C4-2B (cell line): ENCODE measurements at regions not wholly inside any gene's neighbourhood (a gene's known extent, or its start where the extent isn't known, plus 50 kb on each side); places are given as distances from the start of the nearest gene placed in this dataset.

Experiments used
- H3K27ac ChIP-seq: fragments of 450-650 bp; 2 replicates; pipeline ENCODE4 v1.5.1; 2017
- ZFX ChIP-seq: fragments of 450-650 bp; IDR thresholded peaks from 2 replicates; pipeline ENCODE4 v1.6.1; 2017
- TF ChIP-seq, protein P1 (sequence below): fragments of 450-650 bp; conservative IDR thresholded peaks from 2 replicates; pipeline ENCODE4 v1.5.1; 2017; ENCODE audit warnings: mild to moderate bottlenecking

DNA sequence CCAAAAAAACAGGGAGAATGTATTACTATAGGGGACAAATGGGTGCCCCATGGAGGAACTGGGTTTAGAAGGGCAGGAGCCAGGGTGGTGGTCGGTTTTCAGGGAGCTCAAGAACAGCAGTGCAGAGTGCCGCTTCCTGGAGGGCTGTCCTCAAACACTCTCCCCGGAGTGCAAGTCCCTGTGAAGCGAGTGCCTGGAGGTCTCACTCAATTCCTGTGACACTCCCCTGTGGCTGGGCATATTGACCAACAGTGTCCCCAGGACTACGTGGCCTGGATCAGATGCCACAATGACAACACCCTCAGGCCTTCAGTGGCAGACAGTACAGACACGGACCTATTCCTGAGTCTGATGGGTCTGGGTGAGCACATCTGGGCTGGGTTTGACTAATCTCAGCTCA, 412.1 kb upstream of the IRX2 start:
- no peak overlapping the region for H3K27ac ChIP-seq
- TF ChIP-seq, protein P1, sequence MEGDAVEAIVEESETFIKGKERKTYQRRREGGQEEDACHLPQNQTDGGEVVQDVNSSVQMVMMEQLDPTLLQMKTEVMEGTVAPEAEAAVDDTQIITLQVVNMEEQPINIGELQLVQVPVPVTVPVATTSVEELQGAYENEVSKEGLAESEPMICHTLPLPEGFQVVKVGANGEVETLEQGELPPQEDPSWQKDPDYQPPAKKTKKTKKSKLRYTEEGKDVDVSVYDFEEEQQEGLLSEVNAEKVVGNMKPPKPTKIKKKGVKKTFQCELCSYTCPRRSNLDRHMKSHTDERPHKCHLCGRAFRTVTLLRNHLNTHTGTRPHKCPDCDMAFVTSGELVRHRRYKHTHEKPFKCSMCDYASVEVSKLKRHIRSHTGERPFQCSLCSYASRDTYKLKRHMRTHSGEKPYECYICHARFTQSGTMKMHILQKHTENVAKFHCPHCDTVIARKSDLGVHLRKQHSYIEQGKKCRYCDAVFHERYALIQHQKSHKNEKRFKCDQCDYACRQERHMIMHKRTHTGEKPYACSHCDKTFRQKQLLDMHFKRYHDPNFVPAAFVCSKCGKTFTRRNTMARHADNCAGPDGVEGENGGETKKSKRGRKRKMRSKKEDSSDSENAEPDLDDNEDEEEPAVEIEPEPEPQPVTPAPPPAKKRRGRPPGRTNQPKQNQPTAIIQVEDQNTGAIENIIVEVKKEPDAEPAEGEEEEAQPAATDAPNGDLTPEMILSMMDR, result no peak
- TF ChIP-seq ZFX, result no peak

DNA sequence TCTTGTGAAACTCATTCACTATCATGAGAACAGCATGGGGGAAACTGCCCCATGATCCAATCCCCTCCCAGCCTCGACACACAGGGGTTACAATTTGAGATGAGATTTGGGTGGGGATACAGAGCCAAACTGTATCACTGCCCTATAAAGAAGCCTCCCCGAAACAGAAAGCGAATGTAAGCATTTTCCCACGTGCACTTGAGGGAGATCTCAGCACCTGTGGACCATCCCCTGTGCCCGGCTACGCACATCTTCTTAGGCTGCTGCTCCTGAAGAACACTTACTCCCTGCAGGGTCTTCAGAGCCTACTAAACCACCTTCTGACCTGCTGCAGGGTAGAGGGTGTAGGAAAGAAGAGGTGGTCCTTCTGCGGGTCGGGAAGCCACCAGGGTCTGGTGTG, 410.2 kb upstream of the IRX2 start:
- TF ChIP-seq ZFX, result no peak
- TF ChIP-seq, protein P1, result no peak

DNA sequence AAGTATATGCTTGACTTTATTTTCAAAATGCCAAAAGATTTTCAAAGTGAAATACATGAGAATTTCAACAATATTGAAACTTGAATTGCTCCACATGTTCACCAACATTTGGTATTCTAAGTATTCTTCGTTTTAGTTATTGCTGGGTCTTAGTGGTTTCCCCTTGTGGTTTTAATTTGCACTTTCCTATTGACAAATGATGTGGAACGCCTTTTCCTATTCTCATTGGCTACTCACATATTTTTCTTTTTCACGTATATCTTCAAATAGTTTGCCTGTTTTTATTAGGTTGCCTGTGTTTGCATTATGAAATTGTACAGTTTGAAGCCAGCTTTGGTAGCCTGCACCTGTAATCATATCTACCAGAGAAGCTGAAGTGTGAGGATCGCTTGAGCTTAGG, 405.7 kb upstream of the IRX2 start:
- TF ChIP-seq, protein P1, result no peak
- TF ChIP-seq ZFX, result no peak
- no peak overlapping the region for H3K27ac ChIP-seq

More for the DNA sequence above, 410.2 kb upstream of the IRX2 start:
- no peak overlapping the region for H3K27ac ChIP-seq

DNA sequence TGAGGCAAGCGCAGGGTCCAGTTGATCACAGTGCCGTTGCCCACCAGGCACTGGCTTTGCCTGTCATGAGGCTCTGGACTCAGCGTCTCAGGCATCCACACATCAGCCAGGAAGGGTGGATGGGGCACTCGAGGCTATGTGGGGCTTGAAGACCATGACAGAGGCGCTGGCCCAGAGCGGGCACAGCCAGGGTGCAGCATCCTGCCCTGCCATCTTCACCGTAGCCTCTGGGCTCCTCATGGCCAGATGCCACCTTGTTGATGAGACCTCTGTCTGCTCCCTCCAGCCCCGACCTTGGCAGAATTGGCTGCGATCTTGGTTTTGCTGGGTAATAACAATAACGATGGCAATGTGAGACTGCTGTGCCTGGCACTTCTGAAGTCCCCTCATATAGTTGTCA, 404.2 kb upstream of the IRX2 start:
- H3K27ac ChIP-seq, result no peak overlapping the region
- TF ChIP-seq ZFX, result no peak
- TF ChIP-seq, protein P1, result no peak

DNA sequence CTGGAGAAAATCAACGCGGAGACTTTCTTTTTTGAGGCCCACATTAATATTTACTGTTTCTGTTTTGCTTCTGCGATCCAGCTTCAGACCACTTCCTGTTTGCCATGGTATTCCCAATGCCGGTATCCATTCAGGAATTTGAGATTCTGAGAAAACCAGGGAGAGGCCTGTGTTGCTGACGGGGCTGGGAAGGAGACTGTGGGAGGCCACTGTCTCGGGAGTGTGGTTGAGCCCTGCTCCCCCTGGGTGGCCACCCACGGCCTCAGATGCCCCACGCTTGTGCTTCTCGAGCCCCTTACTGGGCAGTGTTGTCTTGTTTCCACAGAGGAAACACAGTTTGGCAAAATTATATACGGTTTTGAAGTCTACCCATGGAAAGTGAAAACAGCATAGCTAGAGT, 403.6 kb upstream of the IRX2 start:
- H3K27ac ChIP-seq, result no peak overlapping the region
- TF ChIP-seq ZFX, result no peak
- TF ChIP-seq, protein P1, result no peak

DNA sequence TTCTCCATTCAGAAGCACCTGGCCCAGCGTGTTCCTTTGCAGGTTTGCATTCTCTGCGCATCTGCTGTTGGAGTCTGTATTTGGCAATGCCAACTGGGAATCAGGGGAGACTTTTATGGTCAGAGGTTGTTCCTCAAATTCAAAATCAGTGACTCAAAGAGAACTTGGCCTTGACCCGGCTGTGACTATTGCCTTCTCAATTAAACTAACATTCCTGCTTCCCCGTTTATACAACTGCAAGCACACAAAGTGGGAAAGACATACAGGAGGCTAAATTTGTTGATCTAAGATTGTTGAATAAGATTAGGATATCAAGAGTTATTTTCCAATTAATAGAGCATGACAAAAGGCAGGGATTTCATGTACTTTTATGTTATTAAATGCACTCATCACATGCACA, 402.4 kb upstream of the IRX2 start:
- peak overlapping the region; percentile 10; the same call in 1 of the 2 replicates for H3K27ac ChIP-seq

DNA sequence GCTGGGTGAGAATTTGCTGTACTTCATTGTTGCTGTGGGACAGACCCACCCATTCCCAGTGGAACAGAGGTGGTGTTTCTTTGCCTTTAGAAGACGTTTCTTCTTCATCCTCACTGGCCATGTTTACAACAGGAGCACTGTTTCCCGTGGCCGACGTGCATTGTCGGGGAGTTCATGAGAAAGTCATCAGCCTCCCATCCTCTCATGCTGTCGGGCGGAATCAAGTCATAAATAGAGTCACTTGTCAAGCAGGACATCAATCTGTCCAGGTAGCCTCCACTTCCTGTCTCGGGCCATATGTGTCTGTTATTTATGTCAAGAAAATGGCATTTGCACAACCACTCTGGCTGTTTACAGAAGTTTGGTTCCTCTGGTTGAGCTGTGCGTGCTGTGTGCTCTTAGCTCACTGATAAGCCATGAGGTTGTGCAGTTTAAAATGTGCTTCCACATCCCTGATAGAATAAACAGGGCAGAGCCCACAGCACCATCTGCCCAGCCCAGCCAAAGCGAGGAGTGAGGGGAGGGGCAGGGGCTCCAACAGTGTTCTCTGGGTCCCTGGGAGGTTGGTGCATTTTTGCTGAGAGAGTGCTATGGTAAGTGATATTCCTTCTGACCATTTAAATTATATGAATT, 401.9 kb upstream of the IRX2 start:
- H3K27ac ChIP-seq, result peak overlapping the region; percentile 10; the same call in 1 of the 2 replicates
- TF ChIP-seq, protein P1, result no peak
- no peak for TF ChIP-seq ZFX

More for the DNA sequence above, 402.4 kb upstream of the IRX2 start:
- TF ChIP-seq ZFX, result no peak
- TF ChIP-seq, protein P1, result no peak
